ENCODE measurements at regions not wholly inside any gene's neighbourhood (a gene's known extent, or its start where the extent isn't known, plus 50 kb on each side); places are given as distances from the start of the nearest gene placed in this dataset.

GRCh38 chr12:90013409-90013808 lies 304.8 kb upstream of the ATP2B1 start:
- TF ChIP-seq CTCF (IDR thresholded peaks at IDR 0.05), result no peak
- TF ChIP-seq POLR2AphosphoS5 (IDR thresholded peaks at IDR 0.05), result no peak
- TF ChIP-seq POLR2A (IDR thresholded peaks at IDR 0.05), result no peak

All from gastroesophageal sphincter (tissue), 3 donors.